Keratinocyte (primary cell): ENCODE measurements at regions not wholly inside any gene's neighbourhood (a gene's known extent, or its start where the extent isn't known, plus 50 kb on each side); places are given as distances from the start of the nearest gene placed in this dataset.

Experiments
- EZH2 ChIP-seq: IDR thresholded peaks from one replicate; pipeline ENCODE4 v1.6.1; 2012; ENCODE audit warnings: inconsistent platforms, mild to moderate bottlenecking, low read length, moderate library complexity
- TF ChIP-seq, protein P1 (sequence below), 3 experiments: IDR thresholded peaks in 1 of 3; conservative IDR thresholded peaks in 1 of 3; optimal IDR thresholded peaks in 1 of 3; 2 replicates in 2 of 3; 3 replicates in 1 of 3; pipeline versions ENCODE3 to v1.5.1; 2011; ENCODE audit warnings: low read length in 3 of 3, mild to moderate bottlenecking in 3 of 3, moderate library complexity in 2 of 3, control low read depth in 1 of 3, inconsistent platforms in 1 of 3; ENCODE audit not compliant: insufficient read depth in 2 of 3; ENCODE audit errors: extremely low read depth in 1 of 3

DNA sequence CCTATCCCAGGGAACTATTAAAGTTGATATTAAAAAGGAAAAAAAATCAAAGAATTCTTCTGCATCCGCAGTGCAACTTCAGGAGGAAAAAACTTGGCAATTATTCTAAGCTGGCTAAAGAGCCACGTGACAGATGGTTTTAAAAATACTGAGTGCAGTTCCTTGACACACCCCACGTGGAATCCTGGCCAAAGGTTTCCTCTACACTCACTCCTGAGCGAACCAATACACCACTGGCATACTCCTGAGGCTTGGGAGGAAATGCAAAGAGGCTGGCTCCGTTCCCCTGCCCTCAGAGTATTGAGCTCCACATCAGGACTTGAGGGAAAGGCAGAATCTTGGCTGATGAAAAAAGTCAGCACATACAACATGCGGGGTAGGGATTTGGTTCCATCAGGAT lies 133.8 kb upstream of the ATP6AP2 start:
- TF ChIP-seq, protein P1, sequence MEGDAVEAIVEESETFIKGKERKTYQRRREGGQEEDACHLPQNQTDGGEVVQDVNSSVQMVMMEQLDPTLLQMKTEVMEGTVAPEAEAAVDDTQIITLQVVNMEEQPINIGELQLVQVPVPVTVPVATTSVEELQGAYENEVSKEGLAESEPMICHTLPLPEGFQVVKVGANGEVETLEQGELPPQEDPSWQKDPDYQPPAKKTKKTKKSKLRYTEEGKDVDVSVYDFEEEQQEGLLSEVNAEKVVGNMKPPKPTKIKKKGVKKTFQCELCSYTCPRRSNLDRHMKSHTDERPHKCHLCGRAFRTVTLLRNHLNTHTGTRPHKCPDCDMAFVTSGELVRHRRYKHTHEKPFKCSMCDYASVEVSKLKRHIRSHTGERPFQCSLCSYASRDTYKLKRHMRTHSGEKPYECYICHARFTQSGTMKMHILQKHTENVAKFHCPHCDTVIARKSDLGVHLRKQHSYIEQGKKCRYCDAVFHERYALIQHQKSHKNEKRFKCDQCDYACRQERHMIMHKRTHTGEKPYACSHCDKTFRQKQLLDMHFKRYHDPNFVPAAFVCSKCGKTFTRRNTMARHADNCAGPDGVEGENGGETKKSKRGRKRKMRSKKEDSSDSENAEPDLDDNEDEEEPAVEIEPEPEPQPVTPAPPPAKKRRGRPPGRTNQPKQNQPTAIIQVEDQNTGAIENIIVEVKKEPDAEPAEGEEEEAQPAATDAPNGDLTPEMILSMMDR (optimal IDR thresholded peaks at IDR 0.05 in 1 of 3, IDR thresholded peaks at IDR 0.05 in 1 of 3, conservative IDR thresholded peaks at IDR 0.05 in 1 of 3; ENCODE audit: extremely low read depth in 1 of 3, insufficient read depth in 2 of 3, low read length in 3 of 3): no peak
- no peak for TF ChIP-seq EZH2
